Liver (tissue), 8 donors: ENCODE measurements at regions not wholly inside any gene's neighbourhood (a gene's known extent, or its start where the extent isn't known, plus 50 kb on each side); places are given as distances from the start of the nearest gene placed in this dataset.

Experiments used
- DNase-seq: peaks from one replicate; pipeline ENCODE4 v3.0.0-alpha.2; 2017; ENCODE audit warnings: low spot score
- H3K27ac ChIP-seq, 2 donors: one replicate each; pipeline ENCODE4 v1.7.0; 2013; ENCODE audit warnings: inconsistent platforms in 2 of 2, low read length in 2 of 2, control low read depth in 1 of 2, low read depth in 1 of 2, mild to moderate bottlenecking in 1 of 2
- H3K27me3 ChIP-seq, 4 donors: one replicate each; pipeline versions ENCODE4 v1.6.1 to v1.7.0; 2013; ENCODE audit warnings: low read length in 3 of 4, inconsistent platforms in 1 of 4, mild to moderate bottlenecking in 1 of 4, moderate library complexity in 1 of 4; ENCODE audit not compliant: control insufficient read depth in 4 of 4, insufficient read depth in 4 of 4
- H3K36me3 ChIP-seq, 4 donors: one replicate each; pipeline versions ENCODE4 v1.6.1 to v1.7.0; 2013; ENCODE audit warnings: low read length in 3 of 4, mild to moderate bottlenecking in 3 of 4, low read depth in 1 of 4, moderate library complexity in 1 of 4; ENCODE audit not compliant: control insufficient read depth in 4 of 4, insufficient read depth in 3 of 4
- H3K4me1 ChIP-seq, 4 donors: one replicate each; pipeline versions ENCODE4 v1.6.1 to v1.7.0; 2013; ENCODE audit warnings: low read length in 3 of 4, mild to moderate bottlenecking in 3 of 4, moderate library complexity in 1 of 4; ENCODE audit not compliant: control insufficient read depth in 4 of 4, insufficient read depth in 4 of 4
- H3K4me3 ChIP-seq, 3 donors: one replicate each; pipeline versions ENCODE4 v1.6.1 to v1.7.0; 2013; ENCODE audit warnings: low read length in 3 of 3, control low read depth in 1 of 3, low read depth in 1 of 3, mild to moderate bottlenecking in 1 of 3
- H3K9ac ChIP-seq, 2 donors: one replicate each; pipeline ENCODE4 v1.7.0; 2013; ENCODE audit warnings: low read length in 2 of 2, mild to moderate bottlenecking in 2 of 2, moderate library complexity in 2 of 2, control low read depth in 1 of 2, low read depth in 1 of 2
- H3K9me3 ChIP-seq, 4 donors: one replicate each; pipeline versions ENCODE4 v1.6.1 to v1.7.0; 2013; ENCODE audit warnings: low read length in 3 of 4; ENCODE audit not compliant: control insufficient read depth in 4 of 4
- ATF3 ChIP-seq: IDR thresholded peaks from 2 replicates; pipeline ENCODE4 v1.6.1; 2016; ENCODE audit warnings: antibody characterized with exemption
- CTCF ChIP-seq: fragments of 150-350 bp; IDR thresholded peaks from 2 replicates; pipeline ENCODE4 v1.5.1; 2017; ENCODE audit warnings: improper control_type of control experiment, low read depth, low read length; ENCODE audit not compliant: missing input control
- EGR1 ChIP-seq, 2 donors: IDR thresholded peaks; 2 replicates each; pipeline ENCODE4 v1.6.1; 2016 to 2018; ENCODE audit warnings: antibody characterized with exemption in 2 of 2, low read depth in 2 of 2
- FOXA1 ChIP-seq: IDR thresholded peaks from 2 replicates; pipeline ENCODE4 v1.6.1; 2016; ENCODE audit warnings: antibody characterized with exemption
- FOXA2 ChIP-seq: IDR thresholded peaks from 2 replicates; pipeline ENCODE4 v1.6.1; 2016; ENCODE audit warnings: antibody characterized with exemption
- GABPA ChIP-seq, 2 donors: IDR thresholded peaks in 1 of 2; conservative IDR thresholded peaks in 1 of 2; 2 replicates each; pipeline ENCODE4 v1.6.1; 2016; ENCODE audit warnings: antibody characterized with exemption in 2 of 2, mild to moderate bottlenecking in 1 of 2, moderate library complexity in 1 of 2
- HNF4A ChIP-seq, 2 donors: conservative IDR thresholded peaks; 2 replicates each; pipeline ENCODE4 v1.6.1; 2016; ENCODE audit warnings: antibody characterized with exemption in 2 of 2, mild to moderate bottlenecking in 2 of 2
- HNF4G ChIP-seq: IDR thresholded peaks from 2 replicates; pipeline ENCODE4 v1.6.1; 2016; ENCODE audit warnings: antibody characterized with exemption
- JUND ChIP-seq, 2 donors: IDR thresholded peaks; 2 replicates each; pipeline ENCODE4 v1.6.1; 2016; ENCODE audit warnings: antibody characterized with exemption in 2 of 2
- MAX ChIP-seq: IDR thresholded peaks from 2 replicates; pipeline ENCODE4 v1.6.1; 2016; ENCODE audit warnings: antibody characterized with exemption
- NR2F2 ChIP-seq: IDR thresholded peaks from 2 replicates; pipeline ENCODE4 v1.6.1; 2016; ENCODE audit warnings: antibody characterized with exemption
- RAD21 ChIP-seq, 2 donors: IDR thresholded peaks; 2 replicates each; pipeline ENCODE4 v1.6.1; 2016; ENCODE audit warnings: antibody characterized with exemption in 2 of 2, mild to moderate bottlenecking in 2 of 2
- REST ChIP-seq: IDR thresholded peaks from 2 replicates; pipeline ENCODE4 v1.6.1; 2016; ENCODE audit warnings: antibody characterized with exemption, mild to moderate bottlenecking
- RXRA ChIP-seq, 2 donors: IDR thresholded peaks; 2 replicates each; pipeline ENCODE4 v1.6.1; 2017 to 2018; ENCODE audit warnings: antibody characterized with exemption in 2 of 2, mild to moderate bottlenecking in 1 of 2
- SP1 ChIP-seq: IDR thresholded peaks from 2 replicates; pipeline ENCODE4 v1.6.1; 2018; ENCODE audit warnings: antibody characterized with exemption, mild to moderate bottlenecking
- TAF1 ChIP-seq: conservative IDR thresholded peaks from 2 replicates; pipeline ENCODE4 v1.6.1; 2016; ENCODE audit warnings: antibody characterized with exemption, mild to moderate bottlenecking
- YY1 ChIP-seq: IDR thresholded peaks from 2 replicates; pipeline ENCODE4 v1.6.1; 2016; ENCODE audit warnings: antibody characterized with exemption, mild to moderate bottlenecking
- ZBTB33 ChIP-seq: IDR thresholded peaks from 2 replicates; pipeline ENCODE4 v1.6.1; 2016; ENCODE audit warnings: antibody characterized with exemption
- WGBS: extraction: QIAGEN DNeasy Blood & Tissue Kit; methylation state at CpG from one replicate; pipeline ENCODE4 v1.1.7; 2013; 5-methylcytosine and 5-hydroxymethylcytosine counted together
- donor health status: healthy.
- donor health status: healthy.
- donor health status: healthy.
- donor health status: healthy.
- donor health status: healthy.

GRCh38 chr14:75335571-75335970, 56.9 kb downstream of the FOS start:
- Histone ChIP-seq H3K9me3 (no peaks in the 10 kb centered on the region), H3K36me3 (no peaks in the 10 kb centered on the region), H3K9ac (no peak overlapping the region), H3K27ac (no peak overlapping the region), H3K27me3 (no peaks in the 10 kb centered on the region), H3K4me1 (no peaks in the 10 kb centered on the region), H3K4me3 (no peak overlapping the region)
- 85% methylated on average over 6 of the region's 6 CpGs for WGBS
- no peak for TF ChIP-seq YY1
- TF ChIP-seq CTCF: no peak
- TF ChIP-seq RAD21 (IDR thresholded peaks at IDR 0.05): no peak
- TF ChIP-seq JUND (IDR thresholded peaks at IDR 0.05): no peak
- TF ChIP-seq SP1: no peak
- no peak for TF ChIP-seq EGR1 (IDR thresholded peaks at IDR 0.05; ENCODE audit: low read depth in 2 of 2)
- no peak for TF ChIP-seq FOXA1
- TF ChIP-seq RXRA (IDR thresholded peaks at IDR 0.05): no peak
- TF ChIP-seq HNF4A (conservative IDR thresholded peaks at IDR 0.05): no peak
- no peak for DNase-seq

- no peaks in the 10 kb centered on the region for H3K36me3 ChIP-seq
- no peak for DNase-seq
- H3K27ac ChIP-seq: no peak overlapping the region
- H3K9ac ChIP-seq: no peak overlapping the region
- no peaks in the 10 kb centered on the region for H3K4me1 ChIP-seq
- TF ChIP-seq EGR1 (IDR thresholded peaks at IDR 0.05; ENCODE audit: low read depth in 2 of 2) (no peak), ZBTB33 (no peak), FOXA1 (no peak), REST (no peak), RXRA (IDR thresholded peaks at IDR 0.05) (no peak), ATF3 (no peak), RAD21 (IDR thresholded peaks at IDR 0.05) (no peak), MAX (no peak), SP1 (no peak), HNF4G (no peak), NR2F2 (no peak), HNF4A (conservative IDR thresholded peaks at IDR 0.05) (no peak), CTCF (no peak), GABPA (IDR thresholded peaks at IDR 0.05 in 1 of 2, conservative IDR thresholded peaks at IDR 0.05 in 1 of 2) (no peak), TAF1 (no peak), FOXA2 (no peak), YY1 (no peak), JUND (IDR thresholded peaks at IDR 0.05) (no peak)
- H3K4me3 ChIP-seq: no peak overlapping the region
- H3K9me3 ChIP-seq: no peaks in the 10 kb centered on the region
- no peaks in the 10 kb centered on the region for H3K27me3 ChIP-seq
Measured at GRCh38 chr14:75338398-75338797, 59.8 kb downstream of the FOS start.
